ENCODE measurements at regions not wholly inside any gene's neighbourhood (a gene's known extent, or its start where the extent isn't known, plus 50 kb on each side); places are given as distances from the start of the nearest gene placed in this dataset.

GRCh38 chr3:7843441-7843840 is 658.2 kb upstream of the LMCD1 start:
- TF ChIP-seq CTCF (conservative IDR thresholded peaks at IDR 0.05 in 1 of 2, IDR thresholded peaks at IDR 0.05 in 1 of 2; ENCODE audit: low read depth in 1 of 2, low read length in 2 of 2) (no peak), EZH2 (IDR thresholded peaks at IDR 0.05; ENCODE audit: low read length, missing control alignments) (no peak)
